GM19025 (cell line): ENCODE measurements at regions not wholly inside any gene's neighbourhood (a gene's known extent, or its start where the extent isn't known, plus 50 kb on each side); places are given as distances from the start of the nearest gene placed in this dataset.
A peak's percentile ranks its signal among the peaks of the same experiment; 100 is the strongest.
"Not testable (repeated sequence)": the region's sequence is repeated elsewhere in the genome, so short reads cannot be mapped to it uniquely, and the experiment has no call there.

Experiments
- ATAC-seq: cut with Tn5 transposase; IDR thresholded peaks from one replicate; pipeline ENCODE4 v1.9.1; 2021; ENCODE audit warnings: mild to moderate bottlenecking, low read depth, moderate library complexity; ENCODE audit not compliant: unreplicated experiment

DNA sequence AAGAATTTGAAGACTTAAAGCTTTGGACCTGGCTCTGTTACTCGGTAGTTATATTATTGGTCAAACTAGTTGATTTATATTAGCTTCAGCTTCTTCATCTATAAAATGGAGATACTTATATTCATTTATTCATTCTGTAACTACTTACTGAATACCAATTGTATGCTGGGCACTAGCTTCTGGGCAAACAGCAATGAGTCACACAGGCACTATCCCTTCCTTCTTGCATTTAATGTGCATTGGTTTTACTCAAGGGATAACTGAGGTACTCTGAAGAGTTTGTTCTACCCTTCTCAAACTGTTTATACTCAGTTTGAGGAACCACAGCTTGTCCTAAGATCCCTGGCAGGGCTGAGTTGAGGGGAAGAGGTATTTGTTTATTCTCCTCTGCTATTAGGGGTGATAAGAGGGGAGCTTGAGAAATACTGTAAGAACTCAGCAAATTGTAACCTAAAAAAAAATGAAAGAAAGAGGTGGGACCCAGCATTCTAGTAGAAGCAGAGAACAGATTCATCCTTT is 825.4 kb upstream of the AMELY start:
- ATAC-seq: no peak

DNA sequence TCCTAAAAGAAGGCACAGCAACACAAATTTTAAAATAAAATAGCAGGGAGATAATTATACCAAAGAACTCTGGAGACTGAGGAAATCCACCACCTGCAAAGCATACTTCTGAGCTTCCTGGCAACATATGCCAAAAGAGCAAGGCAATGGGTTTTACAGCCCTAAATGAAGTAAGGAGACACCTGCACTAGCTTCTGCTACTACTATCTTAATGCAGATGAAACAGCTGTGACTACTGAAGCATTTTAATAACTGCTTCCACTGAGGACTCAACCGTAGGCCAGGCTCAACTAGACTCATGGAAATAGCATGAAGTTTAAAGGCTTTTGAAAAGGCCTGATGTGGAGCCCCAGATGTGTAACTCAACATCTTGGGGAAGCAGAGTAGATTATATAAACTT is 820.1 kb upstream of the AMELY start:
- no peak for ATAC-seq

DNA sequence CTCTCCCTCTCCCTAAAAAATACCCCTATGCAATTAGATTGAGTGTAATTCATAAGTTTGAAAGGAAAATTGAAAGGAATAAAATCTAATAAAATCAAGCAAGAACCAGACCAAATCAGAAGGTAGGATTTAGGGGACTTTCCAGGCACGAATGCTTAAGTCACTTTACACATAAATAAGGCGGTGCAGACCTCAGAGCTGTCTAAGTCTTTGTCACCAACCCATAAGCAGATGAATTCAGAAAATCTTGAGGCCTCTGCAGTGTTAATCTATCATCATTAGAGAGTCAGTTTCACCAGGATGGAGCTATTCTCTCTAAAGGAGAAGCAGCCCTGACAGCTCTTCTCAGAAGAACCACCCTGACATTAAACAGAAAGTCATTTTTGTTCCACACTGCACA is 819.1 kb upstream of the AMELY start:
- ATAC-seq: peak; percentile 47

DNA sequence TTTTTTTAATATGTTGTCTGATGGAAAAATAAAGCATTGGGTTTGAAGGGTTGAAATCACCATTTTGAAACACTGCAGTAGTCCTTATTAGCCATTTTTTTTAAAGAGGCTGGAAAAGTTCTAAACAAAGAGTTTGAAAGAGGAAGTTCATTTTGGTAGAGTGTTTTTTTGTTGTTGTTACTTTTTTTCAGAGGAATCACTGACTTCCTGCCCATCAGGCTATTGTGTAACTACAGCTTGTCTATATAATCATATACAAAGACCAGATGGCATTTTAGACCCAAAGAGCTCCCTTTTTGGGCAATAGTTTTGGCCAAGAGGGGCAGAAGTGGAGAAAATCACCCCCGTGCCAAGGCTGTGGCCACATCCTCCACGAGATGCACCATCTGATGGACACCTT is 818.5 kb upstream of the AMELY start:
- ATAC-seq: no peak

DNA sequence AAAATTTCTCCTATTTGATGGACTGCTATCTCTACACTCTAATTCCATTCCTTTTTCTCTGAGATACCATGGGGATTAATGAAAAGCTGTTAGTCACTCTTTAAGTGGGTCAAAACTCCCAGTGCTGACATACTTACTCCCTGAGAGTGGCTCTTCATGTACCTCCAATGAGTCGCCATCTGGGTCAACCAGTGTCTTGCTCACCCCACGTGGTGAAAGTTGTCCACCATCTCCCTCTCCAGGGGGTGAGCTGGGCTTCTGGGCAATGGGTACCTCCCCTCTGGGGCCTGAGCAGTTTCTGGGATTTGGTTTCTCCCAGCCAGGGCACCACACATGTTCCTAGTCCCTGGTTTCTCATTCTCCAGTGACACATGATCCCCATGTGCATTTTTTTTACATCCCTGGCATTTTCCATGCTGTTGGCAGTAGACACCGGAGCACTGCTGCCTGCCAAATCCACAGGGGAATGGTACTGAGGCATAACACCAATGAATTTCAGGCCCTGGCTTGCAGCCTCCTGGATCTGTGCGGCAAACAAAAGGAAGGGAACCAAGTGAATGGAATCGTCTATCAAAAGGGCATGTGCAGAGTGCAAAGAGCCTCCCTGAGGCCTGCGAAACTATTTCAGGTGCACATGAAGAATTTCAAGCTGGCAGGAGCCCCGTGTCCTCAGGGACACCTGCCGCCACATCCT is 817.9 kb upstream of the AMELY start:
- ATAC-seq: no peak

DNA sequence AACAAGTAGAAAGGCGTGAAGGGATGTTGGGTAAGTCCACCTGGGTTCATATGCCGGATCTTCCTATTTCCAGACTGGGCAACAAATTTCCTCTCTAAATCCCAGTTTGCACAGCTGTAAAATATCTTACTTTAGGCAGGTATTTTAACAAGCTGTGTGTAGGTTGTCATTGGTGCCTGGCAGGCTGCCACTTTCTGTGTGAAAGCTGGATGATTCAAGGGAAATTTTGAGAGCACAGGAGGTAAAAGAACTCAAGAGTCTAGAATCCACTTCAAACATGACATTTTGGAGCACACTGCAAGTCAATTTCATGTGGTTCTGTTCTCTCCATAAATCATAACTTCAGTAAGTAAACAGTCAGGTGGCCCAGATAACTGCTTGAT is 817.4 kb upstream of the AMELY start:
- ATAC-seq: no peak

DNA sequence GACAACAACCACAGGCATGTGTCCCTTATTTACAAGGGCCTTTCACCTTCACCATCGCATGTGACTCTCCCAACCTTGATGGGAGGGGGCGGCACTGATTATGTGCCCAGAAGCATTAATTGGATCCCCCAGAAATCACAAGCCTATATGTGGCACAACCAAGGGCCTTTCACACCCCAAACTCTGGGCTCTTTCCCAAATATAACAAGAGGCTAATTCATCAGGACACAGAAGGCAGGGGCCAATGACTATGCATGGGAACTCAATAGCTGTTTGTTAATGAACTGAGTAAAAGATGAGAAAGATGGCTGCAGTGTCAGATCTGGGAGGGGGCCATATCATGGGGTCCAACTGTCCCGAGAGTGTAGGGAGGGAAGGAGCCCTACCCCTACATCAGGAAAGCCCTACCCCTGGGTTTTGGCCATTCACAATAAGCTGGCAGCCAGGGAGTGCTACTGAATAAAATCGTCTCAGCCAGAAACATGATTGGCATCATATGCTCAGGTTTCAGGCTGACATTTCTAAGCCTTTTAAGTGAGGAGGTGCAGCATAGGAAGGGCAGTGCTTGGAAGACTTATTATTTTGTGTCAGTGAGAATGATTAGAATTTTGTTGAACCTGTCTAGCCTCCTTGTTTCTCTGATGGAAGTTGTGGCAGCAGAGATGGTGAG is 814.4 kb upstream of the AMELY start:
- no peak for ATAC-seq

DNA sequence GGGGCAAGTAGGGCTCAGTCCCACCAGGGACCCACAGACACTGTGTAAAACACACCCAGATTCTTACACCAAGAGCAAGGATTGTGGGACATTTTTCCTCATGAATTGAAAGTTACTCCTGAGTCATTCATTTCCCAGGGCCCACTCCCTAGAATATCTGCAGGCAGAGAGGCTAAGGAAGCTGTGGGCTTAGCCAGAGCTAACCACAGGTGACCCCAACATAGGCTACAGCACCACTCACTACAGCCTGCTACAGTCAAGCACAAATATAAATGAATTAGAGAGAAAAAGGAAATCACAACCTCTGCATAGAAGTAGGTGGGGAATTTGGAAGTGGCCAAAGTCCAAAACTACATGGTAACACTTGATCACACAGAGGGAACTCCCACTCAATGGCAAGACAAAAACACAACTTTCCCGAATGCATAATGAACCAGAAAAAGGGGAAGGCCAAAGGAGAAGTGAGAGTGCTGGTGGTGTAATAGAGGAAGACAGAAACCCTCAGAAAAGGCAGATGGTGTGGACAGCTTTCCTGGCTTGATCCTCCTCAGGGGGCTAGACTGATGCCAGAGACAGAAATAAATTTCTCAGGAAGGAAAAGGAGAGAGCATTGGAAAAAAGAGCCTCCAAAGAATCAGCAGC is 812.6 kb upstream of the AMELY start:
- ATAC-seq: peak; percentile 79

DNA sequence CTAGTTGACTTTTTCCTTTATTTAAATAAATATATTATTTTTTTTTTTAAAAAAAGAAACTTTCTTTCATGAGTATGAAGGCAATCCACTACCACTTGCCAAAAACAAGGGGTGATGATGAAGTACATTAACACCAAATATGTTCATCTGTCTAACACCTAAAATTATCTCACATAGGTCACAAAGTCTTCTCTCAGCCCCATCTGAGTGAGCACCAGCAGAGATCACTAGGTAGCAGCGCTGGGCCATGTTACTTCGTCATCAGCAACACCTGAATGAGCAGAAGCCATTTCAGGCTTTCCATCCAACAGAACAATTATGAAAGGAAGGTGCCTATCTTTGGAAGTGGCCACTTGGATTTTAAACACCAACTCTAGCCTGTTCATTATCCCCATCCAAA is 811.6 kb upstream of the AMELY start:
- no peak for ATAC-seq

DNA sequence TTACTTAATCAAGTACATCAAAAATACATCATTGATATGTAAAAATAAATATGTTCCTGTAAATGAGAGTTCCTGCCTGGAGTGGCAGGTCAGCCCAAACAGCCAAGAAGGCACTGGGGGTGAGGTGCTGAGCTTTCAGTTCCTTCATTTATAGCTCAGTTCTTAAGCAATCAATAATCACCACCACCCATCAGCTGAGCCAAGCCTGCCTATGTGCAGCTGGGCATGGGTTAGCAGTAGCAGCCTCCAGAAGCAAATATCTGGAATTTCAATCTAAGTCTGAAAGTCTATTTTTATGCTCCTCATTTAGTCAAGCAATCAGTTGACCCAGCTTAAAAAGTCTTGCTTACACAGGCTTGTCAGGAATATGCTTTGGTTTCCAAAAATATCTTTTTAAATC is 811.0 kb upstream of the AMELY start:
- peak; percentile 53 for ATAC-seq

DNA sequence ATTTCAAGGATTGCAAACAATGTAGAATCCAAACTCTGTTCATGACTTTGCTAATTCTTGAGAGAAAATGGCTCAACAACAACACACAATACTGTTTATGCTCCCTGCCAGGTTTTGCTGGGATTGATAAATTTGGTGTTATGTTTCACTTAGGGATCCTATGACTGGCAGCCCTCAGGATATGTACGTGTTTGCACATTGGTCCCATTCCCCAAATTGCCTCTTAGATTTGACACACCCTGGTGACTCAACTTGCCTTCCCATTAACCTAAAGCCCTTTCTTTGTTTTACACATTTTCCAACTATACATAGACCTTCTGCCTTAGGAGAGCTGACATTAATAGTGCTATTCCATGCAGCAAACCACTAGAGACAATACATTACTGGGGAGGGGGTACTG is 809.4 kb upstream of the AMELY start:
- ATAC-seq: no peak

DNA sequence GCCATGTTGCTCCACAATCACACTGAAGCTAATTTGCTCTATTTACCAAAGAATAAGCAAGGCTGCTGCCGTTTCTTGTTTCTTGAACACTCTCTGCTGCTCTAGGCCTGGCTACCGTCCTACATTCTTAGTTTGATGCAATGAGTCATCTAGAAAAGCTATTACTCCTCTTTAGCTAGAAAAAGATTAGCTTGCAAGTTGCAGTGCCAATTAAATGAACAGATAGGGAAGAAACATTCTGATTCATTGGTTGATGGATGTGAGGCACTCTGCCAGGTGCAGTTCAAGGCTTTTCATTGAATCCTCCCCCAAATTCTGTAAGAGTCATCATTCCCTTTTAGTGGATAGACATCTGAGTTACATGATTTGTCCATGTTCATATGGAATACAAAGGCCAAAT is 807.7 kb upstream of the AMELY start:
- ATAC-seq: no peak

DNA sequence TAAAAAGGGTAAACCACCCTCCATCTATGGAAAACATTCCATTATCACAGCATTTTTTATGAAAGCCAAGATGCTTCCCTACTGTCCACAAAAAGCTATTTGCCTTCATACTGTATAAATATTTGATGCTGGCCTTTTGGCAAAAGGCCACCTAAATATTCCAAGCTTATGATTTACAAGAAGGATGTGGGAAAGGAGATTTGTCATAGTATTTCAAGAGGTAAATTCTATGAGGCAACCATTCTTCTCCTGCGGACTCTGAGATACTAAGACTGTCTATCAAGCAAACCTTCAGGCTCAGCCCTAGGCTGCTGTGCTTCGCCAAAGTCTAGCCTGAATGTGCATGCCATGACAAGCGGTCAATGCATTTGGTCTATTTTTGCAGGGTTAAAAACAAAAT is 807.1 kb upstream of the AMELY start:
- no peak for ATAC-seq

DNA sequence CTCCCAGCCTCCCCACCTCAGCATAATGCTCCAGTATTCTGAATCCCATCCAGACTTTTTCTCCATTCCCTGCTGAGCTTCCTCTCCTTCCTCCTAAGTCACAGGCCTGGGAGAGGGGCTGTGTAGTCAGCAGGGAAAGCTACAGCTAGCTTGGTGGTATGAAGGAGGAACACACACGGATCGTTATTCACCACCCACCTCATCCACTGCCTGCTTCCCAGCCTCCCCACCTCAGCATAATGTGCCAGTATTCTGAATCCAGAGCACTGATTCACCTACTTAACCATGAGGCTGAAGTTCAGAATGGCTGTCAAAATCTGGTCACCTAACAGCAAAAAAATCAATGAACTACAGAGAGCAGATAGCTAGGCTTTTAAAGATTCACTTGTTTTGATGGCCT is 806.6 kb upstream of the AMELY start:
- no peak for ATAC-seq

DNA sequence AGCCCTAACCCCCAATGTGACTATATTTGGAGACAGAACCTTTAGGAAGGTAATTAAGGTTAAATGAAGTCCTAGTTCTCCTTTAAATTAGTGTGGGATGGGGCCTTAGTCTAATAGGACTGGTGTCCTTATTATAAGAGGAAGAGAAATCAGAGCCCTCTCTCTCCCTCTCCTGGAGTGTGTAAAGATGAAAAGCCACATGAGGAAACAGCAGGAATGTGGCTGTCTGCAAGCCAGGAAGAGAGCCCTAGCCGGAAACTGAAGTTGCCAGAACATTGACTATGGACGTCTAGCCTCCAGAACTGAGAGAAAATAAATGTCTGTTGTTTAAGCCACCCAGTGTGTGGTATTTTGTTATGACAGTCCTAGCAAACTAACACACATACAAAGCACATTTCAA is 802.9 kb upstream of the AMELY start:
- ATAC-seq: no peak

DNA sequence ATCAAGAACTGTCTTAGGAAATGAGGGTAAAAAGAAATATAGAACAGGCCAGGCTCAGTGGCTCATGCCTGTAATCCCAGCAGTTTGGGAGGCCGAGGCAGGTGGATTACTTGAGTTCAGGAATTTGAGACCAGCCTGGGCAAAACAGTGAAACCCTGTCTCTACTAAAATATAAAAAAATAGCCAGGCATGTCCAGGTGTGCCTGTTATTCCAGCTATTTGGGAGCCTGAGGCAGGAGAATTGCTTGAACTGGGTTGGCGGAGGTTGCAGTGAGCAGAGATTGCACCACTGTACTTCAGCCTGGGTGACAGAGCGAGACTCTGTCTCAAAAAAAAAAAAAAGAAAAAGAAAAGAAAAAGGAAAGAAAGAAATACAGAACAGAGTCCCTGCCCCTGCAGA is 802.2 kb upstream of the AMELY start:
- not testable (repeated sequence) for ATAC-seq

DNA sequence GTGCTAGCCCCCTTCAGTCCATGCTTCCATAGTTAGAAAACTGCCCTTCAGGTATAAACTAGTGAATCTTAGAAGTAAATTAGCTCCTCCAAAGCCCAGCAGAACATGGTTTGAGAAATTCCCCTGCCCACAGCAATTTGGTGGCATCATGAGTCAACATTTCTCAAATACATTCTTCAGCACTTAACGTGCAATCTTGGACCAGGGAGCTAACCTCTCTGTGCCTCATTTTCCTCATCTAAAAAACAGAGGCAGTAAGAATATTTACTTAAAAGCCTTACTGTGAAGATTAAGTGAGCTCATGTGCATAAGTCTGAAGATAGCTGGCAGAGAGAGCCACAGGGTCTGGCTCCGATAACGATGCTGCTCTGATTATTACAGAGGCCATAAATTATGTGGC is 800.7 kb upstream of the AMELY start:
- ATAC-seq: no peak

DNA sequence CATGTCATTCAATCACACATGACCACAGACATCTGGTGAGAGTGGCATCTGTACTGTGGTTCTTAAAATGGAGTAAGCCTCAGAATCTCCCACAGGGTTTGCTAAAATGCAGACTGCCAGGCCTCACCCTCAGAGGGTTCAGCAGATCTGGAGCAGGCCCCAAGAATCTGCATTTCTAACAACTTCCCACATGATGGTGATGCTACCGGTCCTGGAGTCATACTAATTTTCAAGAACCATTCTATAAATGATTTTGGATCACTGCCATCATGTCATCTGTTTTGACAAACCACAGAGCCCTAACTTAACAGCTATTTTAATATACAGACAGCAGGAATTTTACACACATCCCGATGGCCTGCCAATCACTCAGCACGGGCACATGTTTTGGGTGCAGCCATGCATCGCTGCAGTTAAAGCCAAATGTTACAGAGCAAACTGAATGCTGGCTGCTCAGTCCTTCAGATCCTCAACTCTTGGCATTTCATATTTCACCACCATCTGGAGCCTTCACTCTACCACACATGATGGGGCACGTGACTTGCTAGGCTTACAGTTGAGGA is 792.1 kb upstream of the AMELY start:
- no peak for ATAC-seq

DNA sequence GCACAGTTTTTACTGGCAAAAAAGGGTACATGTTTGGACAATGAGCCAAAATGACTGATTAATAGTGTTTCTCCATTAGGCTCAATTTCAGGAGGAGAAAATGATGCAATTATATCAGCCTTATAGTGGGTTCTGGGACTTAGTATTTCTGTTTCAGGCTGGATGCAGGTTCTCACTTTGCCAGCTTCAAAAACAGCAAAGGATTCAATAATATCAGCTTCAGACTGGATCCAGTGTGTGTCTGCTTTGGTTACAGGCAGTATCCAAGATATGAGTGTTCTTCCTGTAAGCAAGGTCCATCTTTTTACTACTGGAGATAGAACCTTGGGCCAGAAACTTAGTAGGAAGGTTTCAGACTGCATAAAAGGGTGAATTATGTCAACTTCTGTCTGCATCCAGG is 790.9 kb upstream of the AMELY start:
- ATAC-seq: no peak

DNA sequence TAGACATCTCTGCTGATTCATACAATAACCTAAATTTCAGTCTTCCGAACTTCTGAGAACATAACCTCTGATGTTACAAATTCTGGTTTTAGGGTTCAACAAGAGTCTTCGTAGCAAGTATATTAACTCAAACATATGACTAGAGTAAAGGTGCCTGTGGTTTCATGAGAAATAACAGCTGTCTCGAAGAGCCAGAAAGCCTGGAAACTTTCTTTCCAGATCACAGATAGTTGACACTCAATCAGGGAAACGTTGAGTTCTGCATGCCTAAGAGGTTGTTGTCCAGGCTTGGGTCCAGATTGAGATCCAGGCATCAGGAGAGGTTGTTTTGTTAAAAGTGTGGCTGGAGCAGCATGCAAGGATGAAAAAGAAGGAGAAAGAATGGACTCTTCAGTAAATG is 790.1 kb upstream of the AMELY start:
- ATAC-seq: no peak

DNA sequence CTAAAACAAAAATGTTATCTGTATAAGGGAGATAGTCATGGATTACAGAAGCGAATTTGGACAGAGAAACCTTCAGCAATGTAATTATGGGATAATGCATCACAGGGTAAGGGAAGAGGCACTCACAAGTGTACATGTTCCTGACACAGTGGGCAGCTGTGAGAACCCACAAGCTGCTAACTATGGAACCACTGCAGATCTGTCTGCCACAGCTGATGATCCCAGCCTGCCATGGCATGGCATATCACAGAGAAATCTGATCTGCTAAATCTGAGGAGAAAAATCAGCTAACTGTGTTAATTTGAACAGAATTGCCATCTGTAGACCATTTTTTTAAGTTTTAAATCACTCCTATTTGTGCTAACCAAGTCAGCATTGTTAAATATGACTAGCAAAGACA is 786.0 kb upstream of the AMELY start:
- ATAC-seq: no peak

DNA sequence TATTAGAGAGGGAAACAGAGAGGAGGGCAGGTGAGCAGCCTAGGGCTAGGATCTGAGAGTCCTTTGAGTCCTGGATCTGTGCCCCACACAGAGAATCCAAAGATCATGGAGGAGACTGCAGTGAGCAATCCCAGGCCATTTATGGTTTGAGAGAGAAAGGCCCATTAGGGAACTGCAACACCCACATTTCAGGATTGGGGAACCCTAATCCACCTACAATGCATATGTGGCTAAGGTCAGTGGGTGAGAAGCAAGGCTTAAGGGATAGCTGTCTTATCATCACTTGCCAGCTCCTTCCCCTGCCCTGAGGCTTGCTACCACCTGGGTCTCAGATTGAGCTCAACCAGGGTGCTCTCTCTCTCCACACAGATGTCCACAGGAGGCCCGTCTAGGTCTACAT is 781.1 kb upstream of the AMELY start:
- ATAC-seq: no peak
